ENCODE measurements at regions not wholly inside any gene's neighbourhood (a gene's known extent, or its start where the extent isn't known, plus 50 kb on each side); places are given as distances from the start of the nearest gene placed in this dataset.

- no peak for FAIRE-seq
Observed at GRCh38 chr21:32216293-32216692, 62.6 kb downstream of the MIS18A start.

GRCh38 chr21:32215306-32215685 is 63.6 kb downstream of the MIS18A start:
- no peak for FAIRE-seq

GRCh38 chr21:32214654-32215305 is 64.1 kb downstream of the MIS18A start:
- no peak for FAIRE-seq

GRCh38 chr21:32212116-32212515 is 66.7 kb downstream of the MIS18A start:
- no peak for FAIRE-seq

- no peak for FAIRE-seq
Observed at GRCh38 chr21:32211306-32211705, 67.5 kb downstream of the MIS18A start.

- no peak for FAIRE-seq
Observed at GRCh38 chr21:32209580-32209979, 69.3 kb downstream of the MIS18A start.

GRCh38 chr21:32207406-32207716 is 71.5 kb downstream of the MIS18A start:
- FAIRE-seq, result no peak

GRCh38 chr21:32206631-32207405 is 72.0 kb downstream of the MIS18A start:
- FAIRE-seq, result no peak

GRCh38 chr21:32203877-32204480 is 74.9 kb downstream of the MIS18A start:
- no peak for FAIRE-seq

- no peak for FAIRE-seq
Observed at GRCh38 chr21:32200029-32200428, 78.8 kb downstream of the MIS18A start.

GRCh38 chr21:32198384-32198783 is 80.5 kb downstream of the MIS18A start:
- FAIRE-seq, result no peak

- no peak for FAIRE-seq
Observed at GRCh38 chr21:32197896-32198295, 81.0 kb downstream of the MIS18A start.

GRCh38 chr21:32196001-32196400 is 82.8 kb downstream of the MIS18A start:
- FAIRE-seq, result no peak

- FAIRE-seq, result no peak
Observed at GRCh38 chr21:32193098-32193465, 85.8 kb downstream of the MIS18A start.

GRCh38 chr21:32192291-32193097 is 86.4 kb downstream of the MIS18A start:
- no peak for FAIRE-seq

- FAIRE-seq, result no peak
Observed at GRCh38 chr21:32190493-32191144, 88.2 kb downstream of the MIS18A start.

GRCh38 chr21:32189688-32190483 is 89.0 kb downstream of the MIS18A start:
- no peak for FAIRE-seq

- no peak for FAIRE-seq
Observed at GRCh38 chr21:32186804-32187203, 92.0 kb downstream of the MIS18A start.

GRCh38 chr21:32185726-32186125 is 93.1 kb downstream of the MIS18A start:
- FAIRE-seq, result no peak

GRCh38 chr21:32185103-32185502 is 93.7 kb downstream of the MIS18A start:
- FAIRE-seq, result no peak

GRCh38 chr21:32184485-32184884 is 94.4 kb downstream of the MIS18A start:
- no peak for FAIRE-seq

GRCh38 chr21:32184065-32184464 is 94.8 kb downstream of the MIS18A start:
- FAIRE-seq, result no peak
